ENCODE measurements at regions not wholly inside any gene's neighbourhood (a gene's known extent, or its start where the extent isn't known, plus 50 kb on each side); places are given as distances from the start of the nearest gene placed in this dataset.

- DNase-seq (ENCODE audit: low read depth): no peak
Observed at GRCh38 chr14:101025131-101025530, 121.6 kb upstream of the RTL1 start.

DNA sequence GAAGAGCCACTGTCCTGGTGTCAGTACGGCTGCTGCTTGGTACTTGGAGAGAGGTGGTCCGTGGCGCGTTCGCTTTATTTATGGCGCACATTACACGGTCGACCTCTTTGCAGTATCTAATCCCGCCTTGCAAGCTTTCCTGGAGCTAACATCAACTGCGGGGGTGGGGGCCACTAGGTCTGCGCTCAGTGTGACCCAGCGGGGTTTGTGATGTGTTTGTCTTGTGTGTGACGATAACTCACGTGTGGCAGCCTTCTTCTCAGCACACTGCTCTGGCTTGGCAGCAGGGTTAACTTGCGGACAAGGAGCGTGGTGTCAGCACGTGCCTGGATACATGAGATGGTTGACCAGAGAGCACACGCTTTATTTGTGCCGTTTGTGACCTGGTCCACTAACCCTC is 122.2 kb upstream of the RTL1 start:
- no peak for DNase-seq (ENCODE audit: low read depth)

DNA sequence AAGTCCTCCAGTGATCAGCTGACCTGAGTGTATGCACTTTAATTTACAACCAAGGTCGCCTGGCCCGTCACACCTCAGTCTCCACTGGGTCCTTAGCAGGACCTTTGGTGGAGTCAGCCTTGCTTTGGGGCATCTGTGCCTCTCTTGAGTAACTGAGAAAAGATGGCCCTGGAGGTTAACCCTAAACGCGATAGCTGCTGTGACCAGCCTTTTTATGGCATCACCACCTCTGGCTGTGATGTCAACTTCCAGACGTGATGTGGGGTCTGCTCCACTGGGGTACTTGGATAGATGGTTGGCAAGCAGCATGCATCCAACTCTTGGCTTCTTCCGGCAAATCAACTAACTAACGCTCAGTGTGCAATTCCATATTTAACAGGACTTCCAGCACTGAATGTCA is 122.8 kb upstream of the RTL1 start:
- no peak for DNase-seq (ENCODE audit: low read depth)

DNA sequence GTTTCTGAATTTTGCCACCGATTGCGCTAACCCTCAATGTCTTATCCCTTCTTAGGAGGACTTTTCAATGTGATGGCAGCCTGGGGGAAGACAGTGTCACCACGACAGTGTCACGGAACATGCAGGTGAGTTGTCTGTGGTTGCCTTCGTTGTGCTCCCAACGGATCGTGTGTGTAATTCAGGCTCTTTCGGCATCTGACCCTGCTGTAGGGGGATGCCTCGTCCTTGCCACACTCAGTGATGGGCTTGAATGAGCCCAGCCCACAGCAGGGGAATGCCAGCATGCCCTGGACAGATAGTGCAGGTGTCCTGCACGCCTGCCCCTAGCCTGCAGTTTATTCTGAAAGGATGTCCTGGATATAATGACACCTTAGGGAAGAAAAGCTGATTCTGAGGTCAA is 123.8 kb upstream of the RTL1 start:
- no peak for DNase-seq (ENCODE audit: low read depth)

- DNase-seq (ENCODE audit: low read depth): no peak
Observed at GRCh38 chr14:101027966-101028365, 124.4 kb upstream of the RTL1 start.

DNA sequence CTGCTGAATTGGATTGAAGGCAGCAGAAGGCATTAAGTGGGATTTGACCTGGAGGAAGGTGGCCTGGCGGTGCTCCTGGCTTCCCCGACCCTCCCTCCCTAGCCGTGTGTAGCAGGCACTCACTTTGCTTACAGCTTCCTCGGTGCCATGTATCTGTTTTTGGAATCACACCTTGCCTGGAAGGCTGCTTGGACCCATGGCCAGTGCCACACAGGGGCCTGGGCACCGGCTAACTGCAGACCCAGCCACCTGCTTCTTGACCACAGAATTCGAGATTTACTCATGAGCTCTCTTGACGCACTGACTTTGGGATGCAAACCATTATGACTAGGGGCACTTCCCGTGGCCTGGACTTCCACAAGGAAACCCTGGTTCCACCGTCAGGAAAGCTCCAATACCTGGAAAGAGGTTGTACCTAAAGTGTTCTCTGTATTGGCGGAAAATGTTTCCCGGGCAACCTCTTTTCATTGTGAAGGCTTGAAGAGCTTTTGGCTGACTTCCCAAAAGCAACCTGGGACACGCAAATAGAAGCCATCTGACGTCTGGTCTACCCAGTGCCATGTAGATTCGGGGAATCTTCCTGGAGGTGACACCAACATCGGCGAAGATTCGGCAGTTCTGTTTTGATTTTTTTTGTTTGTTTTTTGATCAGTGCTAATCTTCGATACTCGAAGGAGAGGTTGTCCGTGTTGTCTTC is 125.6 kb upstream of the RTL1 start:
- no peak for DNase-seq (ENCODE audit: low read depth)

DNA sequence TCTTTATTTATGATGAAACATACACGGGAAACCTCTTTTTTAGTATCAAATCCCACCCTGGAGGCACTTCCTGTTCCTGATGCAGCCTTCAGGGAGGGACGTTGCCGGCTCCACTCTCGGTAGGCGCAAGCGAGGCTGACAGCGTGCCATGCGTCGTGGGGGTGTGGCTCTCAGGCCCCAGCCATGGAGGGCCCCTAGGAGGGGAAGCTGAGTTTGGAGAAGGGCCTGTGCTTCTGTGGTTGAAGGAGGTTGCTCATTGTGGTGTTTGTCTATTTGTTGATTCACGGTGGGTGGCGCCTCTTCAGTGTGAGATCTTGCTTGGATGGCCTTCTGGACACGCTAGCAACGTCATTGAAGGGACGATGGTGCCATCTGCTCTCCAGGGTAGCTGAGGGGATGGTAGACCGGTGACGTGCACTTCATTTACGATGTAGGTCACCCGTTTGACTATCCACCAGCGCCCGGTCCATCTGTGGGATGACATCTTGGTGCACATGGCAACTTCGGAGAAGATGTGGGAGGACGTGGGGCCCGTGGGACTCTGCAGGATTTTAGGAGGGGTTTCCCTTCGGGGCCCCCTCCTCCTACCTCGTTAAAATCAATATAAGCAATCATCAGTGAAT is 126.3 kb upstream of the RTL1 start:
- no peak for DNase-seq (ENCODE audit: low read depth)

DNA sequence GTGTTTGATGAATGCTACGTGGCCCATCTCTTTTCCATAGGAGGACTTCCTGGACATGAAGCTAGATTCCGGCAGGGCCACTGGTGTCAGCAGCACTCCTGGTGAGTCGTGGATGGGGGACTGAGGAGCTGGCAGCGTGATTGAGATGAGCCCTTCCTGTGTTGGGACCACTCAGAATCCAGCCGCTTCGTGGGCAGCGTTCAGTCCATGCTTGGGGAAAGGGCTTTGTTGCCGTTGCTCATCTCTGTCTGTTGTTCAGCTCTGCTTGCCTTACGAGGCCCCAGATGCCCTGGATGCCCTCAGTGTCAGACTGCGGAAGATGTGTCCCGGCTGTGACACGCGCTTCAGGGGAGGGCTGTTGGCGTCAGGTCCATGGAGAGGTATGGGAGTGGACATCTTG is 127.1 kb upstream of the RTL1 start:
- DNase-seq (ENCODE audit: low read depth): no peak

DNA sequence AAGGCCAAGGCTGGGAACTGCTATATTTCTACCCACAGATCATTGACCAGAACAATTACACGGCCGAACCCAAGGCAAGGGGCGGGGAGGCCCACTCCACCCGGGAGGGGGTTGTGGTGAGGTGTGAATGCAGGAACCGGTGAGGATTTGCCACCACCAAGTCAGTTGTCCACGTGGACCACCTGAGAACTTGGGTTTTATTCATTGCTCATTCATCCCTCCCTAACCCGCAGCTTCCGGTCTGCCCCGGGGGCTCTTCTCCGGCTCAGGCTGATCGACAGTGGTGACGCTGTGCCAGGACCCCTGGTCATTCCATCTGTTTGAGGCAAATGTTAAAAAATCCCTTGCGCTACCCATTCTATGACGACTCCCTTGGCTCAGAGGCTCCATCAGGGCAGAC is 127.7 kb upstream of the RTL1 start:
- no peak for DNase-seq (ENCODE audit: low read depth)

DNA sequence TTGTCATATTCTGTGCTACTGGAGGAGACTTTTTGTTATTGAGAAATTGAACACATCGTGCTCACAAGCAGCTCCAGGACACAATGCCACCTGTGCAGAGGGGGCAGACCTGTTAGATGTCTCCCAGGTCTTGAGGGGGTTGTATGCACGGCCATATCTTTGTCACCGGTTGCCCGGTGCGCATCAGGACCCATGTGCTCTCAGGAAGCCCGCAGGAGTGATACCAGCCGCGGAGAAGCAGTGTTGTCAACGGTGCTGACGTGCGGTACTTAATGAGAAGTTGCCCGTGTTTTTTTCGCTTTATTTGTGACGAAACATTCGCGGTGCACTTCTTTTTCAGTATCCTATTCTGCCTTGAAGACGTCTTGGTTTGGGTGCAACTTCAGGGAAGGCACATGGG is 128.2 kb upstream of the RTL1 start:
- DNase-seq (ENCODE audit: low read depth): no peak

GRCh38 chr14:101032433-101032832 is 128.9 kb upstream of the RTL1 start:
- DNase-seq (ENCODE audit: low read depth): no peak

GRCh38 chr14:101033006-101033405 is 129.5 kb upstream of the RTL1 start:
- no peak for DNase-seq (ENCODE audit: low read depth)

GRCh38 chr14:101033446-101034165 is 130.1 kb upstream of the RTL1 start:
- DNase-seq (ENCODE audit: low read depth): no peak

GRCh38 chr14:101034986-101035385 is 131.5 kb upstream of the RTL1 start:
- no peak for DNase-seq (ENCODE audit: low read depth)

DNA sequence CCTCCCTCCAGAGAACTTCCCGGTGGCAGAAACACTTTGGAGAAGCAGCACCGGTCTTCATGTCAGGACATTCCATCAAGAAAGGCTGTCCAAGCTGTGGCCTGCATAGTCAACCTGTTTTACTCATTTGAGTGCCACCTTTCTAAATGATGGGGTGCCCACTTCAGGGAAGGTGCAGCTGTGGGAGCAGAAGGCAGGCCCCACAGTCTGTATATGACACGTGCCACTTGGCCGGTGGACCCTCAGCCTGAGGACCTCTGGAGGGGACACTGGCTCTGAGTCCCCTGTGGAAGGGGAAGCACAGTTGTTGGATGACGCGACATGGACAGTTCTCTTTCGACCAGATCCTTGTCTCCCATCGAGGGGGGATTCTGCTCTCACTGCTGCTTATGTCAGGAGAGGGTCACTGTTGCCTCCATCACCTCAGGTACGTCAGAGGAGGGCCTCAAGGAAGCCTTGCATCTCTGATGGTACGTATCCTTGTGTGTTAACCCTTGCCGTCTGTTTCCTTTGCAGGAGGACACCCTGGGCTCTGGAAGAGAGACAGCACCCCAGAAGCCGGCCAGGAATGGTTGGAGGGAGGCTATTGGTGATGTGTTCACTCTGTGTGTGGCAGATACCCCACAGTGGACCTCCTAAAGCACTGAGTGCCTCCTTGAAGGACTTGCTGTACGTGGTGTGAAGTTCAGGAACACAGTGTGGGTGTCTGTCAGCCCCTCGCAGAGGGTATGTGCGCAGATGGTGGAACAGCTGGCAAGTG is 132.1 kb upstream of the RTL1 start:
- no peak for DNase-seq (ENCODE audit: low read depth)

- DNase-seq (ENCODE audit: low read depth): no peak
Observed at GRCh38 chr14:101037021-101037817, 133.7 kb upstream of the RTL1 start.

DNA sequence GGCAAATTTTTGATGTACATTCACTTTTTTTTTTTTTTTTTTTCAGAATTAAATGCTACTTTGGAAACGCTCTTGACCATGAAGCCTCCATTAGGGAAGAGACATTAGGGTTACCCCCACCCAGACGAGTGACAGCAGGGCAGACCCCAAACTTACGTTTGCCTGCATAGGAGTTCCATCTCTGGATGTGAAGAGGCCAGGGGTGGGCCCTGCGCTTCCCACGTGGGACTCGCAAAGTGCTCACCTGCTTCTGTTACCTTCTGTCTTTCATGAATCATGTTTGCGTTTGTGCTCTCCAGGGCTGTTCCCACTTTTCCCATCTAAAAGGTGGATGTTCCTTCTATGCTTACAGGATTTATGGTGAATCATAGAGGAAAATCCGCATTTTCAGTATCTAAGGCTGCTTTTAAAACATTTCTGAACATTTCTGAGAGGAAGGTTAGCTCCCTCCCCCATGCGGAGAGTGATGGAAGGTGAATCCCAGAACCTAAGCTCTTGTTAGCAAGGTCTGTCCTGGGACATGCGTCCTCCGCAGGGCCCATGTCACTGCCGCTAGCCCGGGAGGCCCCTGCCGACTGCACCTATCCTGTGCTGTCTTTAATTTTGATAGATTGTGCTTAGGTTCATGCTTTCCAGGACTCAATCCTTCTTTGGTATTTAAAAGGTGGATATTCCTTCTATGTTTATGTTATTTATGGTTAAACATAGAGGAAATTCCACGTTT is 135.7 kb upstream of the RTL1 start:
- DNase-seq (ENCODE audit: low read depth): no peak

DNA sequence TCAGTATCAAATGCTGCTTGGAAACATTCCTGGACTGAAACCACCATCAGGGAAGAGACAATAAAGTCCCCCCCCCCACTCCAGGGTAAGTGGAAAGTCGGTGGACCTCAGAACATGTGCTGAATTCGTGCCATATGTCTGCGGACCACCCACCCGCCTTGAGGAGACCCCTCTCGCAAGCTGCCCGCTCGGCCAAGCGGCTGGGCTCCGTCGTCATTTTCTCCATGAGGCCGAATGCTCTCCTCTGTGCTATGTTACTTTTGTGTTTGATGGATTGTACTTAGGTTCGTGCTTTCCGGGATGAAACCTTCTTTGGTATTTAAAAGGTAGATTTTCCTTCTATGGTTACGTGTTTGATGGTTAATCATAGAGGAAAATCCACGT is 136.2 kb upstream of the RTL1 start:
- no peak for DNase-seq (ENCODE audit: low read depth)

DNA sequence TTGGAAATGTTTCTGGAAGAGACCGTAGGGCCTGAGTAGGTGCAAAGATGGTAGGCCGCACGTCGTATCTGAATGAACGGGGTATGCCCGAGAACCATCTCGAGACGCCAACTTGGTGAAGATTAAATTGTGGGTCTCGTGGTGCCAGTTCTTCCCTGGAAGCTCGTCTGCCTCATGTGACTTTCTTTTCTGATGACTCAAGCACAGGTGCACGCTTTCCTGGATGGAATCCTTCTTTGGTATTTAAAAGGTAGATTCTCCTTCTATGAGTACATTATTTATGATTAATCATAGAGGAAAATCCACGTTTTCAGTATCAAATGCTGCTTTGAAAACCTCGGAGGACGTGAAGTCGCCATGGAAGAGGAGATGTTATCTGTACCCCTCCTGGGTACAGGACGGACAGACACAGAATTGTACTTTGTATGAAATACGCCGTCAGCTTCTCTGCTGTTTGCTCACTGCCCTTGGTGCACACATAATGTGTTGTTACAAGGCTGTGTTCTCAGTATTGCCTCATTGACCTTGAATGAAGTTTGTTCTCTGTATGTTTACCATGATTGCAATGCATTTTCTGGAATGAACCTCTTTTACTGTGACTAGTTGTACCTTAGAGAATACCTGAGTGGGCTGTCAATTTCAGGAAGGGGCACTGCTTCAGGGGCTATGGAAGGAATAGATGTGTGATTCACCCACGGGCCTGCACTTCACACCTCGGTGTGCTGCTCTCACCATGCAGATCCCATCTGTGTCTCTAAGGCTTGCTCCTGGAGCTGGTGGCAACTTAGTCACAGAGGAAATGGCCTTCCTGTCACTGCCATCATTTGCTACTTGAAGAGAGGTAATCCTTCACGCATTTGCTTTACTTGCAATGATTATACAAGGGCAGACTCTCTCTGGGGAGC is 137.3 kb upstream of the RTL1 start:
- no peak for DNase-seq (ENCODE audit: low read depth)

DNA sequence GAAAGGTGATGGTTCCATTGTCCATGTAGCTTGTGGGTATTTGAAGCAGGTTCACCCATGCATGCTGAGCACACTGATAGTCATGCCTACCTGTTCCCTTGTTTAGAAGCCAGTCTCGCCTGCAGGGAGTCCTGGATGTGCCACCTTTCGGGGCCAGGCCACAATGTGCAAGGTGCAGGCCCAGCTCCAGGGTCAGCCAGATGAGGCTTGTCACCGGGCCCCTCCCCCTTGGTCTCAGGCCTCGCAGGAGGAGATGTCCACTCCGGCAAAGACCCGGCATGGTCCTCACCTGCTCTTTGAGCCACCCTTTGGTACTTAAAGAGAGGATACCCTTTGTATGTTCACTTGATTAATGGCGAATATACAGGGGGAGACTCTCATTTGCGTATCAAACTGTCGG is 140.4 kb upstream of the RTL1 start:
- no peak for DNase-seq (ENCODE audit: low read depth)
